Spleen (tissue), 11 donors: ENCODE measurements at regions not wholly inside any gene's neighbourhood (a gene's known extent, or its start where the extent isn't known, plus 50 kb on each side); places are given as distances from the start of the nearest gene placed in this dataset.
"Not testable (repeated sequence)": the region's sequence is repeated elsewhere in the genome, so short reads cannot be mapped to it uniquely, and the experiment has no call there.

Source experiments
- DNase-seq: peaks from one replicate; pipeline ENCODE4 v3.0.0-alpha.2; 2020
- H3K27ac ChIP-seq, 8 donors: fragments of 200-600 bp; sonication (generic) in 7 of 8; 1 replicate in 4 of 8; 2 replicates in 4 of 8; pipeline versions ENCODE4 v1.5.0 to v1.8.0; 2016 to 2021; ENCODE audit warnings: inconsistent platforms in 4 of 8, mild to moderate bottlenecking in 4 of 8, moderate library complexity in 1 of 8
- H3K27me3 ChIP-seq, 7 donors: fragments of 200-600 bp; sonication (generic) in 6 of 7; replicated peaks in 1 of 7; 1 replicate in 4 of 7; 2 replicates in 3 of 7; pipeline versions ENCODE4 v1.5.0 to v1.8.0; 2016 to 2021; ENCODE audit warnings: inconsistent platforms in 3 of 7, mild to moderate bottlenecking in 1 of 7
- H3K36me3 ChIP-seq, 6 donors: fragments of 200-600 bp; sonication (generic) in 5 of 6; 1 replicate in 4 of 6; 2 replicates in 2 of 6; pipeline versions ENCODE4 v1.5.0 to v1.8.0; 2016 to 2021; ENCODE audit warnings: inconsistent platforms in 2 of 6
- H3K4me1 ChIP-seq, 6 donors: fragments of 200-600 bp; sonication (generic) in 5 of 6; 1 replicate in 3 of 6; 2 replicates in 3 of 6; pipeline versions ENCODE4 v1.5.0 to v1.8.0; 2016 to 2021; ENCODE audit warnings: inconsistent platforms in 3 of 6
- H3K4me3 ChIP-seq, 8 donors: fragments of 200-600 bp; sonication (generic) in 7 of 8; 1 replicate in 4 of 8; 2 replicates in 4 of 8; pipeline versions ENCODE4 v1.5.0 to v1.8.0; 2016 to 2021; ENCODE audit warnings: inconsistent platforms in 4 of 8, mild to moderate bottlenecking in 4 of 8, moderate library complexity in 2 of 8
- H3K9me3 ChIP-seq, 8 donors: fragments of 200-600 bp; sonication (generic) in 7 of 8; 1 replicate in 4 of 8; 2 replicates in 4 of 8; pipeline versions ENCODE4 v1.5.0 to v1.8.0; 2016 to 2021; ENCODE audit warnings: inconsistent platforms in 4 of 8
- POLR2A ChIP-seq, 3 donors: fragments of 450-650 bp; IDR thresholded peaks; one replicate each; pipeline ENCODE4 v1.5.1; 2017; ENCODE audit warnings: antibody characterized with exemption in 3 of 3, mild to moderate bottlenecking in 1 of 3
- POLR2AphosphoS5 ChIP-seq, 3 donors: sonication (generic); formaldehyde crosslinking; IDR thresholded peaks; one replicate each; pipeline ENCODE4 v1.5.1; 2017; ENCODE audit warnings: antibody characterized with exemption in 3 of 3
- WGBS, 5 donors: extraction: QIAGEN DNeasy Blood & Tissue Kit in 3 of 5; methylation state at CpG; one replicate each; pipeline versions ENCODE4 v1.1.5 to v1.1.7; 2013 to 2018; 5-methylcytosine and 5-hydroxymethylcytosine counted together
- intact Hi-C: fragments of 100-400 bp; cut with DNase I; formaldehyde crosslinking; loops from one replicate; pipeline ENCODE4 v1.15.0; 2023; ENCODE audit warnings: low total_unique reads
- TF ChIP-seq, protein P1 (sequence below), 11 experiments: fragments of 200-600 bp in 7 of 11; fragments of 450-650 bp in 4 of 11; sonication (generic) in 4 of 11; IDR thresholded peaks in 8 of 11; conservative IDR thresholded peaks in 3 of 11; 1 replicate in 7 of 11; 2 replicates in 4 of 11; pipeline versions ENCODE4 v1.4.0 to v1.8.0; 2016 to 2021; ENCODE audit warnings: antibody characterized with exemption in 11 of 11, inconsistent platforms in 4 of 11, mild to moderate bottlenecking in 1 of 11
- donor health status: healthy with polysubstance abuse.
- donor health status: DM: no; HTN: no; CAD: no; lungs with moderate emphysema.
- donor health status: DM: no; HTN: no; CAD: no.
- donor health status: Bipolar disorder and iron deficiency.
- donor health status: healthy.
- donor health status: DM: no; HTN: no; CAD: no.
- donor health status: DM: yes; HTN: yes; CAD: no.

GRCh38 chr2:91742973-91743490, 3051.6 kb downstream of the RPIA start:
- 40 to 62% (median 51%) methylated on average over 8 of the region's 8 CpGs for WGBS, 5 donors
- H3K4me3 ChIP-seq, H3K36me3 ChIP-seq, intact Hi-C loops, DNase-seq, H3K4me1 ChIP-seq, H3K9me3 ChIP-seq, H3K27ac ChIP-seq: not testable (repeated sequence)
- H3K27me3 ChIP-seq = peaks cover 0 to 14% (median 0%) of the 10 kb centered on the region in 7 donors

GRCh38 chr2:91743910-91744309, 3052.4 kb downstream of the RPIA start:
- H3K36me3 ChIP-seq, H3K4me1 ChIP-seq, H3K27ac ChIP-seq, intact Hi-C loops, H3K4me3 ChIP-seq, DNase-seq: not testable (repeated sequence)
- Histone ChIP-seq H3K27me3 (peaks cover 0 to 20% (median 0%) of the 10 kb centered on the region in 7 donors), H3K9me3 (peaks cover 0 to 11% (median 0%) of the 10 kb centered on the region in 8 donors)
- WGBS, 5 donors = 40 to 67% (median 45%) methylated on average over 1 of the region's 1 CpG

GRCh38 chr2:91744700-91745141, 3053.2 kb downstream of the RPIA start:
- DNase-seq, H3K4me1 ChIP-seq, H3K4me3 ChIP-seq, intact Hi-C loops, H3K36me3 ChIP-seq, H3K27ac ChIP-seq: not testable (repeated sequence)
- WGBS, 5 donors = 50 to 69% (median 55%) methylated on average over 13 to 16 of the region's 16 CpGs
- H3K27me3 ChIP-seq = peaks cover 0 to 20% (median 0%) of the 10 kb centered on the region in 7 donors
- H3K9me3 ChIP-seq = peaks cover 0 to 14% (median 0%) of the 10 kb centered on the region in 8 donors

GRCh38 chr2:91748902-91749301, 3057.4 kb downstream of the RPIA start:
- TF ChIP-seq POLR2AphosphoS5 (IDR thresholded peaks at IDR 0.05) (no peak), POLR2A (IDR thresholded peaks at IDR 0.05) (no peak)
- TF ChIP-seq, protein P1, sequence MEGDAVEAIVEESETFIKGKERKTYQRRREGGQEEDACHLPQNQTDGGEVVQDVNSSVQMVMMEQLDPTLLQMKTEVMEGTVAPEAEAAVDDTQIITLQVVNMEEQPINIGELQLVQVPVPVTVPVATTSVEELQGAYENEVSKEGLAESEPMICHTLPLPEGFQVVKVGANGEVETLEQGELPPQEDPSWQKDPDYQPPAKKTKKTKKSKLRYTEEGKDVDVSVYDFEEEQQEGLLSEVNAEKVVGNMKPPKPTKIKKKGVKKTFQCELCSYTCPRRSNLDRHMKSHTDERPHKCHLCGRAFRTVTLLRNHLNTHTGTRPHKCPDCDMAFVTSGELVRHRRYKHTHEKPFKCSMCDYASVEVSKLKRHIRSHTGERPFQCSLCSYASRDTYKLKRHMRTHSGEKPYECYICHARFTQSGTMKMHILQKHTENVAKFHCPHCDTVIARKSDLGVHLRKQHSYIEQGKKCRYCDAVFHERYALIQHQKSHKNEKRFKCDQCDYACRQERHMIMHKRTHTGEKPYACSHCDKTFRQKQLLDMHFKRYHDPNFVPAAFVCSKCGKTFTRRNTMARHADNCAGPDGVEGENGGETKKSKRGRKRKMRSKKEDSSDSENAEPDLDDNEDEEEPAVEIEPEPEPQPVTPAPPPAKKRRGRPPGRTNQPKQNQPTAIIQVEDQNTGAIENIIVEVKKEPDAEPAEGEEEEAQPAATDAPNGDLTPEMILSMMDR (IDR thresholded peaks at IDR 0.05 in 8 of 11, conservative IDR thresholded peaks at IDR 0.05 in 3 of 11) = no peak
- Histone ChIP-seq H3K27ac (no peak overlapping the region), H3K27me3 (peaks cover 0 to 16% (median 0%) of the 10 kb centered on the region in 7 donors), H3K4me3 (no peak overlapping the region), H3K4me1 (no peaks in the 10 kb centered on the region), H3K36me3 (no peaks in the 10 kb centered on the region), H3K9me3 (peaks cover 0 to 14% (median 0%) of the 10 kb centered on the region in 8 donors)
- WGBS, 5 donors = 21 to 53% (median 35%) methylated on average over 22 to 52 of the region's 52 CpGs
- no peak for DNase-seq
- intact Hi-C loops = no loop called here

DNA sequence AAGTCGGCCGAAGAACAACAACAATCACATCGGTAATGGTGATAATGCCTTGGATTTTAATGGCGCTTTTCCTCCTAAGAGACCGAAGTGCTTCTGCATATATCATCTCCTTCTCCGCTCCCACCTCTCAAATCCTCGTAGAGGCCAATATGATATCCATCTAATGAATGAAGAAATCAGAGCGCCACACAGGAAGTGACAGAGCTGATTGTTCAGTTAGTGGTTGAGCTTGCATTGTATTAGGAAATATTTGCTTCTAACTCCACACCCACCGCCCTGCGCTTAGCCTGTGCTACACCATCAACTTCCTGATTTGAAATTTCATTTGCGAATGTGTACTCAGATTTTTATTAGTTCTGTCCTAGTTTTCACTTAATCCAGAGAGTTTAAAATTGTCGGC, 3058.2 kb downstream of the RPIA start:
- DNase-seq, H3K36me3 ChIP-seq, H3K4me3 ChIP-seq, H3K4me1 ChIP-seq, intact Hi-C loops, H3K27ac ChIP-seq: not testable (repeated sequence)
- Histone ChIP-seq H3K27me3 (peaks cover 0 to 16% (median 0%) of the 10 kb centered on the region in 7 donors), H3K9me3 (peaks cover 0 to 14% (median 0%) of the 10 kb centered on the region in 8 donors)
- WGBS, 5 donors = 61 to 81% (median 69%) methylated on average over 7 to 9 of the region's 12 CpGs

DNA sequence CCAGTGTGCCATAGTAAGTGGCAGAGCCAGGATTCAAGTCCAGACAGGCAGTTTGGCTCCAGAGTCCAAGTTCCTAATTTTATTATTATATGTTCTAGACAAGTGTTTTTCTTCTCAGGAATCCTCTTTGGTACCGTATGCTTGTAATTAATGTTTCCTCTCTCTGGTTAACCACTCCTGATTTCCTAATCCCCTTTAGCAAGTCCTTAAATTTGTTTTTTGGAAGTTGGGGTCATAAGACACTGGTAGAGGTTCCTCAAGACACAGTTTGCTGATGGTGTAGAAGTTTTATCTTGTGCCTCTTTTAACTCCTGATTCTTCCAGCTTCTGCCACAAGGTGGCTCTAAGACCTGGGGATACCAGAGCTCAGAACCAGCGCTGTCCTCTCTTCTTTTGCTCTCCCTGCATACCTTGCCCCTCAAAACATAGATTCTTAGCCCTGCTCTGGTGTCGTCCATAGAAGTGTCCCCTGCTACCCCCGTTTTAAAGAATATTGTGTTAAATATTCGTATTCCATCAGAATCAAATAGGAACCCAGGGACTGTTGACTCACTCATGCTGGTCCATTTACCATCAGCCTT, 3068.0 kb downstream of the RPIA start:
- H3K9me3 ChIP-seq, intact Hi-C loops, H3K4me3 ChIP-seq, H3K4me1 ChIP-seq, DNase-seq, H3K36me3 ChIP-seq, H3K27me3 ChIP-seq, H3K27ac ChIP-seq: not testable (repeated sequence)
- 17 to 37% (median 21%) methylated on average over 4 to 5 of the region's 5 CpGs for WGBS, 5 donors

- H3K4me3 ChIP-seq, H3K27ac ChIP-seq, DNase-seq, H3K4me1 ChIP-seq, intact Hi-C loops, H3K36me3 ChIP-seq, H3K9me3 ChIP-seq, H3K27me3 ChIP-seq: not testable (repeated sequence)
- WGBS, 5 donors = 75 to 84% (median 79%) methylated on average over 2 to 5 of the region's 5 CpGs
Observed at GRCh38 chr2:91760672-91761071, 3069.2 kb downstream of the RPIA start.

DNA sequence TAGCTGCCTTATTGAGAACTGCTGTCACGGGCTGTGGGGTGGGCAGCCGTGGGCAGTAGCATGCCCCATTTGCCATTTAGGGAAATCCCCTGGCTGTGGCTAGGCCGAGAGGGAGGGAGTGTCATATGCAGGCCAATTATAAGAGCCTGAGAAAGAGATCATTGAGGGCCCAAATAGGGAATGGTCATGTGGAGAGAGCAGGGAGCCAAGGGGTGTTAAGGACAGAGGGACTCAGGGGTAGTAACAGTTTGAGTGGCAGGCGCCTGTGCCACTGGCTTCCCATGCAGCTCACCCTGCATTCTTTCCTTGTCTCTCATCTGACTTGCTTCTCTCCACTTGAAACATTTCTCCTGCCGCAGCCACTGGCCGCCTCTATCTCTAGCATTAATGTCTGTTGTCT, 3070.8 kb downstream of the RPIA start:
- H3K27ac ChIP-seq, H3K4me1 ChIP-seq, DNase-seq, intact Hi-C loops, H3K36me3 ChIP-seq, H3K4me3 ChIP-seq, H3K9me3 ChIP-seq, H3K27me3 ChIP-seq: not testable (repeated sequence)
- WGBS, 5 donors = 86 to 91% (median 89%) methylated on average over 2 to 3 of the region's 6 CpGs

- intact Hi-C loops, H3K27me3 ChIP-seq, H3K4me3 ChIP-seq, H3K4me1 ChIP-seq, H3K36me3 ChIP-seq, DNase-seq, H3K9me3 ChIP-seq, H3K27ac ChIP-seq: not testable (repeated sequence)
- WGBS, 5 donors = 45 to 61% (median 46%) methylated on average over 3 to 4 of the region's 4 CpGs
Observed at GRCh38 chr2:91763710-91764109, 3072.2 kb downstream of the RPIA start.

- intact Hi-C loops, H3K36me3 ChIP-seq, DNase-seq, H3K4me1 ChIP-seq, H3K9me3 ChIP-seq, H3K27ac ChIP-seq, H3K27me3 ChIP-seq, H3K4me3 ChIP-seq: not testable (repeated sequence)
- WGBS, 5 donors = 52 to 59% (median 54%) methylated on average over 5 of the region's 5 CpGs
Observed at GRCh38 chr2:91764581-91765002, 3073.1 kb downstream of the RPIA start.
